HFFc6 (cell line): ENCODE measurements at regions not wholly inside any gene's neighbourhood (a gene's known extent, or its start where the extent isn't known, plus 50 kb on each side); places are given as distances from the start of the nearest gene placed in this dataset.

Experiments
- DNase-seq: peaks from one replicate; pipeline ENCODE4 v3.0.0-alpha.2; 2018
- H3K27ac Mint-ChIP-seq: 2 replicates; pipeline ENCODE4 v1.8.0; 2020; ENCODE audit warnings: mild to moderate bottlenecking, mixed read lengths
- H3K27me3 Mint-ChIP-seq: 2 replicates; pipeline ENCODE4 v1.8.0; 2021; ENCODE audit warnings: mild to moderate bottlenecking, moderate library complexity, mixed read lengths; ENCODE audit not compliant: insufficient read depth
- H3K36me3 Mint-ChIP-seq: 2 replicates; pipeline ENCODE4 v1.8.0; 2021; ENCODE audit warnings: low read depth, mixed read lengths
- H3K4me1 Mint-ChIP-seq: 2 replicates; pipeline ENCODE4 v1.8.0; 2020; ENCODE audit warnings: low read depth, mixed read lengths
- H3K4me3 Mint-ChIP-seq: 2 replicates; pipeline ENCODE4 v1.8.0; 2020; ENCODE audit warnings: mild to moderate bottlenecking, moderate library complexity, mixed read lengths
- H3K9me3 Mint-ChIP-seq: 2 replicates; pipeline ENCODE4 v1.8.0; 2020; ENCODE audit warnings: mild to moderate bottlenecking, mixed read lengths
- TF ChIP-seq, protein P1 (sequence below): fragments of 200-600 bp; sonication (generic); IDR thresholded peaks from 2 replicates; pipeline ENCODE4 v1.5.0; 2021; ENCODE audit warnings: antibody characterized with exemption, mild to moderate bottlenecking

GRCh38 chr13:34420702-34421346 is 521.2 kb upstream of the NBEA start:
- TF ChIP-seq, protein P1, sequence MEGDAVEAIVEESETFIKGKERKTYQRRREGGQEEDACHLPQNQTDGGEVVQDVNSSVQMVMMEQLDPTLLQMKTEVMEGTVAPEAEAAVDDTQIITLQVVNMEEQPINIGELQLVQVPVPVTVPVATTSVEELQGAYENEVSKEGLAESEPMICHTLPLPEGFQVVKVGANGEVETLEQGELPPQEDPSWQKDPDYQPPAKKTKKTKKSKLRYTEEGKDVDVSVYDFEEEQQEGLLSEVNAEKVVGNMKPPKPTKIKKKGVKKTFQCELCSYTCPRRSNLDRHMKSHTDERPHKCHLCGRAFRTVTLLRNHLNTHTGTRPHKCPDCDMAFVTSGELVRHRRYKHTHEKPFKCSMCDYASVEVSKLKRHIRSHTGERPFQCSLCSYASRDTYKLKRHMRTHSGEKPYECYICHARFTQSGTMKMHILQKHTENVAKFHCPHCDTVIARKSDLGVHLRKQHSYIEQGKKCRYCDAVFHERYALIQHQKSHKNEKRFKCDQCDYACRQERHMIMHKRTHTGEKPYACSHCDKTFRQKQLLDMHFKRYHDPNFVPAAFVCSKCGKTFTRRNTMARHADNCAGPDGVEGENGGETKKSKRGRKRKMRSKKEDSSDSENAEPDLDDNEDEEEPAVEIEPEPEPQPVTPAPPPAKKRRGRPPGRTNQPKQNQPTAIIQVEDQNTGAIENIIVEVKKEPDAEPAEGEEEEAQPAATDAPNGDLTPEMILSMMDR: no peak
- Mint-ChIP-seq H3K27ac (no peak overlapping the region), H3K9me3 (no peaks in the 10 kb centered on the region), H3K4me3 (no peak overlapping the region), H3K36me3 (no peaks in the 10 kb centered on the region), H3K27me3 (peaks cover 1% of the 10 kb centered on the region; the same call in 1 of the 2 replicates), H3K4me1 (peaks cover 17% of the 10 kb centered on the region)
- DNase-seq: no peak

DNA sequence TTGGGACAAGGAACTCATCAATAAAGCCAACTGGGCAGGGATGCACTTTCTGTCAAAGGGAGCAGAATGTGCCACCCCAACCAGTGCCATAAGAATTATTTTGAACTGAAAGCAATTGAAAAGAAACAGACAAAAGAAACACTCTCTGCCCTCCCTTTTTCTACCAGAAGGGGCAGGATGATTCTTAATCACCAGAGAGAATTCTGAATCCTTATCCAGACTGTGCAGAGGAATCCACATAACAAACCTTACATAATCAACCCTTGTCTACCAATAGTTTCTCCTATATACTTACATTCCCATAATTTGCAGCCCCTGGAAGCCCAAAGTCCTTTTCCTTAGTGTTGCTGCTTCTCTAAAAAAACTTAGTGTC is 520.7 kb upstream of the NBEA start:
- Mint-ChIP-seq H3K27me3 (peaks cover 1% of the 10 kb centered on the region; the same call in 1 of the 2 replicates), H3K4me1 (peaks cover 17% of the 10 kb centered on the region), H3K27ac (no peak overlapping the region), H3K36me3 (no peaks in the 10 kb centered on the region), H3K9me3 (no peaks in the 10 kb centered on the region), H3K4me3 (no peak overlapping the region)
- no peak for DNase-seq
- TF ChIP-seq, protein P1: peak; percentile 45; the same call in 1 of the 2 replicates

DNA sequence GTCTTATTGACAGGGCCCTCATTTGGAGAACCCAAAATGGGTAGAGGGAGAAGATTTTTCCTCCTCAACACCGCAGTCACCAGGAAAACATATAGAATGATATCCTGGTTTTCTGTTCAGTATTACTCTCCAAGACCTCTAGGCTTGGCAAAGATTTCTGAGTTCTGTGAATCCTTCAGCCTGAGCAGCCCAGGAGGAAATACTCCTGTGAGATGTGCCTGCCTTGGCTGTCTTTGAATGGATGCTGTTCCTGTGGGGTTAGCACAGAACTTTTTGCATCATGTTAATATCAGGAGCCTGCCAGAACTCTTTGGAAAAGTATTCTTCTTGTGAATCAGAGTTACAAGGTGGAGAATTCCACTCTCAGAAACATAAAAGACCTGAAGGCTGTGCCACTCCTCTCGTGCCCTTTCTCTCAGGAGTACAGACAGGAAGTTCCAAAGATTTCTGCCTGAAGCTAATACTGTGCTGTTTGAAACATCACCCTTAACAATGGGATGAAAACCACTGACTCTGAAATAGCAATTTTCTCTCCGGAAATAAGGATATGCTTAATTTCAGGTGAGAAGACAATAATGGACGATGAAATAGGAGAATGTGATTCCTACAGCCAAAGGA is 520.1 kb upstream of the NBEA start:
- H3K36me3 Mint-ChIP-seq: no peaks in the 10 kb centered on the region
- TF ChIP-seq, protein P1: no peak
- peaks cover 14% of the 10 kb centered on the region for H3K4me1 Mint-ChIP-seq
- peaks cover 1% of the 10 kb centered on the region; the same call in 1 of the 2 replicates for H3K27me3 Mint-ChIP-seq
- no peak overlapping the region for H3K4me3 Mint-ChIP-seq
- H3K27ac Mint-ChIP-seq: no peak overlapping the region; the same call in 1 of the 2 replicates
- DNase-seq: no peak
- no peaks in the 10 kb centered on the region for H3K9me3 Mint-ChIP-seq

DNA sequence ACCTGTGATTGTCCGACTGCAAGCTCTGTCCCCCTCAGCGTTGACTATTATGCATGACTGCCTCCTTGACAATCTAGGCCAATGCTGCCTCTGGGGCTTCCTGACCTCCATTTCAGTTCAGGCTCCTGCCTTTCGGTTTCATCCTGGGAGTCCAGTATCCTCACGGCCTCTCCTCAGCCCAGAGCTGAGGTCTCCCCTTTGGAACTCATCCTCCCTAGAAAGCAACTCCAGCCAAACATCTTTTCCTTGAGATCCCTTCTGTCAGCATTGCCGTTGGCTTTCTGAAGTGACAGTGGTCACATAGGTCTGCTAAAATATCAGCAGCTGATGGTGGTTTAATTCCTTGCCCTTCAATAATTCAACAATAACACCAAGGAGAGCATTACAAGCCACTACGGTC is 519.1 kb upstream of the NBEA start:
- TF ChIP-seq, protein P1: no peak
- Mint-ChIP-seq H3K36me3 (no peaks in the 10 kb centered on the region), H3K4me1 (peaks cover 9% of the 10 kb centered on the region; the same call in 1 of the 2 replicates), H3K27ac (no peak overlapping the region), H3K9me3 (no peaks in the 10 kb centered on the region), H3K4me3 (no peak overlapping the region), H3K27me3 (peaks cover 1% of the 10 kb centered on the region; the same call in 1 of the 2 replicates)
- DNase-seq: no peak

DNA sequence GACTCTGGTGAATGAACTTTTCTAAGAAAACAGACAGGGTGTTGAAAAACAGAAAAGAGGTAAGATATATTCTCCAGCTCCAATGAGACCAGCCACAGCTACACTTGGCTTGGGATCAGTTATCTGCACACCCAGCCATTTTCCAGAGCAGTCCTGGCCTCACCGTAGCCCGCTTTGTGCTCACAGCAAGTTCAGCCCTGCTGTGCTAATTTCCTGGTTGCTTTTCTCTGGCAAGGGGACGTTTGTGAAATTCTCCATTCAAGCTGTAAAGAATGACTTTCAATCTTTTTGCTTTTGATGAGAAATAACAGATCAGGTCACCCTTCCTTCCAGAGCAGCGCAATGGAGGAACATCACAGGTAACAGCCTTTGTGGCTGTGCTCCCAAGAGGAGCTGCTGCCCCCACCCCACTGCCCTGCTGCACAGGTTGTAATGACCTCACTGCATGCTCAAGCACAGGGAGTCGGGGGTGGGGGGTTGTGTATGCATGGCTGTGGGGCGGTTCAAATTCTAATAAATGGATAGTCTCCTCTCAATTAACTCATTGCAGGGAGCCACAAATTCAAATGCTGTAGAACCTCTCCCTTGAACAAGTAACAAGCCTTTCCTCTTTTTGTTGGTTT is 516.6 kb upstream of the NBEA start:
- no peaks in the 10 kb centered on the region; the same call in 1 of the 2 replicates for H3K27me3 Mint-ChIP-seq
- no peak for DNase-seq
- H3K4me3 Mint-ChIP-seq: no peak overlapping the region
- no peaks in the 10 kb centered on the region for H3K36me3 Mint-ChIP-seq
- no peak overlapping the region for H3K27ac Mint-ChIP-seq
- no peaks in the 10 kb centered on the region for H3K9me3 Mint-ChIP-seq
- H3K4me1 Mint-ChIP-seq: peaks cover 9% of the 10 kb centered on the region; the same call in 1 of the 2 replicates
- TF ChIP-seq, protein P1: no peak
